ENCODE measurements at regions not wholly inside any gene's neighbourhood (a gene's known extent, or its start where the extent isn't known, plus 50 kb on each side); places are given as distances from the start of the nearest gene placed in this dataset.

GRCh38 chr5:121189342-121190305 is 662.1 kb upstream of the FTMT start:
- TF ChIP-seq RBM39 (optimal IDR thresholded peaks at IDR 0.05; ENCODE audit: low read depth, low read length) = no peak
- TF ChIP-seq FOXK2 (conservative IDR thresholded peaks at IDR 0.05 in 1 of 2, IDR thresholded peaks at IDR 0.05 in 1 of 2; ENCODE audit: low read depth in 2 of 2) = no peak
- no peak for TF ChIP-seq SP2 (IDR thresholded peaks at IDR 0.05; ENCODE audit: extremely low read depth, low read depth, low read length, poor library complexity, severe bottlenecking)
- TF ChIP-seq CTCF (IDR thresholded peaks at IDR 0.05 in 2 of 3, conservative IDR thresholded peaks at IDR 0.05 in 1 of 3; ENCODE audit: insufficient read depth in 2 of 3, low read depth in 1 of 3, low read length in 3 of 3) = no peak
- TF ChIP-seq NR2C1 (IDR thresholded peaks at IDR 0.05) = no peak
- TF ChIP-seq NR2C1 (tag; IDR thresholded peaks at IDR 0.05) = no peak
- TF ChIP-seq SRF (CRISPR knock-in tag; IDR thresholded peaks at IDR 0.05) = no peak
- TF ChIP-seq TCF7 (IDR thresholded peaks at IDR 0.05; ENCODE audit: borderline replicate concordance) = no peak
- no peak for TF ChIP-seq HDAC2 (IDR thresholded peaks at IDR 0.05)
- no peak for TF ChIP-seq MTA2 (IDR thresholded peaks at IDR 0.05; ENCODE audit: low read depth)
- TF ChIP-seq ZNF354B (CRISPR knock-in tag; IDR thresholded peaks at IDR 0.05) = no peak
- TF ChIP-seq FOXJ3 (CRISPR knock-in tag; IDR thresholded peaks at IDR 0.05) = no peak
- TF ChIP-seq ATF6 (CRISPR knock-in tag; IDR thresholded peaks at IDR 0.05) = no peak

All from K562 (cell line).